NCI-H1930 (cell line): ENCODE measurements at regions not wholly inside any gene's neighbourhood (a gene's known extent, or its start where the extent isn't known, plus 50 kb on each side); places are given as distances from the start of the nearest gene placed in this dataset.

Experiments
- DNase-seq, 2 experiments: peaks; one replicate each; lab custom pipeline; 2025; lab: John Stamatoyannopoulos, UW

DNA sequence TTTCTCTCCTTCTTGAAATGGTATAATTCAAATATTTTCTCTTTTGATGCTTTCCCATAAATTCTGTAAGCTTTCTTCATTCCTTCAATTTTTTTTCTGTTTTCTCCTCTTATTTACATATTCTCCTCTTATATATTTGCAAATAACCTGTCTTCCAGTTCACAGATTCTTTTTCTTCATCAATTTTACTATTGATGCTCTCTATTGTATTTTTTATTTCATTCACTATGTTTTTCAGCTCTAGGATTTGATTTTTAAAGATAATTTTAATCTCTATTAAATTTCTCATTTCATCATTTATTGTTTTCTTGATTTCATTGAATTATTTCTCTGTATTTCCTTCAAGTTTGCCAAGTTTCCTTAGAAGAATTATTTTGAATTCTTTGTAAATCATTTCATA, 54.0 kb upstream of the PRPS1L1 start:
- no peak for DNase-seq

DNA sequence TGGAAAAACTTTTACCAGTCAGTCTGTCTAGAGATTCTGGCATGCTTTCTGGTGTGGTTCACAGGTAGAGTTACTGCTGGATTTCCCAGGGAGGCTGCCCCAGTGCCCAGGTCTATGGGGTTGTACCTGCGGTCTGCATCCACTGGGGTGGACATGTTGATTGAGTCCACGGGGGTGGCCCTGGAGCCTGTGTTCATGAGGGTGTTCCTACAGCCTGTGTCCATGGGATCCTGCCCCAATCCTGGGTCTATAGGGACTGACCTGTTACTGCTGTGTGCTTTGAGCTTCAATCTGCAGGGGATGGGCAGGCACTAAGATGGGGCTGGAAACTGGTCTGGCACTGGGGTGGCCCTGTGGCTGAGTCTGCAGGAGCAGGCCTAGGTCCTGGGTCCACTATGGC, 54.5 kb upstream of the PRPS1L1 start:
- no peak for DNase-seq

DNA sequence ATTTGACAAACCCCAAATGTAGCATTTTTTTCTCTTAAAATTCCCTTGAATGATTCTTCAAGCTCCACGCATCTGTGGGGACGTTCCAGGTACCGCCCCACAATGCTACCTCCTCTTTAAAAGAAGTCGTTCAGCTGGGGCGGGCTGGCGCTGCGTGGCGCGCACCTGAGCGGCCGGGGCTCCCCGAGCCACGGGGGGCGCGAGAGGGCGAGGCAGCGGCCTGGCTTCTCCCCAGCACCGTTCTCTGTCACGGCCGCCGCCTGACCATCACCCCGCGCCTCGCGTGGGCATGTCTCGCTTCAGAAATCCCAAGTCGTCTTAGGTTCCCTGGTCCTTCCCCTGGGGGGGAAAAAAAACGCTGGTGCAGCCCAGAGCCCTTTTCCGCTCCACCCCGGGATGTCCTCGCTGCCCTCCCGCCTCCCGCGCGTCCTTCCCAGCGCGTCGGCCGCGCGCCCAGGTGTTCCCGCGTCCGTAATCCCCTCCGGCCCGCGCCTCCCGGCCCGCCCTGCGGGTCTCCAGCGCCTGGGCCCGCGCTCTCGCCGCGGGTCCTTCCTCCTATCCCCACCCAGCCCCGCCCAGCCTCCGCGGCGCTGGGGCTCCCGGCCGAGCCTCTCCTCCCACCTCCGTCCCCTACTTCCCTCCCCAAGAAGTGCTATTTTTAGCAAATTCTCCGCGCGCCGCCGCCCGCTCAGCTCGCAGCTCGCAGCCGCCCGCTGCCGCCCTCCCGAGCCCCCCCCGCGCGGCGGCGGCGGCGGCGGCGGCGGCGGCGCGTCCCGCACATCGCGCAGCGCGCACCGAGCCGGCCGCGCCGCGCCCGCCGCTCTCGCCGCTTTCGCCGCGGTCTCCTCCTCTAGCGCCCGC, 58.7 kb upstream of the PRPS1L1 start:
- peak; percentile 7 to 30 for DNase-seq

DNA sequence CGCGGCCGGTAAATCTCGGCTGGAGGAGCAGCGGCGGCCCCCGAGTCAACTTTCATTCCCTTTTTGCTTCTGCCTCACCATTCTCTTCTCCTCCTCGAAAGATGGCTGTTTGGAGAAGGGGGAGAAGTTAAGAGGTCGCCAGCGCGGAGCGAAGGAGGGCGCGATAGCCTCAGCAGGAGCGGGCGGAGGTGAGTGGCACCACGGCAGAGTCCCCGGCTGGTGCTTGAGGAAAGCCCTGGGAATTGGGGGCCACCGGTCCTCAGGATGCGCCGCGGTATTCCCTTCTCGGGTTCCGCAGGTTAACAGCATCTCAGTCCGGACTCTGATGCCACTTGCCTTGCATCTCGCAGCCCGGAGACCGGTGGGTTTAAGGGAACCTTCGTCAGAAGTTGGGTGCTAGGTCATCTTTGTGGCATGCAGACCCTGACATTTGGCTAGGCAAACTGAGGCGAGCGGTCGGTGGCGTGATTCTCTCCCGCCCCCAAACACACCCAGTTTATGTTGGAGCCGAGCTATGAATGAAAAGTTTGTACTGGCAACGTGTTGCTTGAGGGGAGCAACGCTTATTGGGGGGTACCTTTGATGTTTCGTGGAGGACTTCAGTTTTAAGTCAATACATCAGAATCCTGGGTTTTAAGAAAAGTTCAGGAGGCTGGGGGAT, 59.5 kb upstream of the PRPS1L1 start:
- no peak for DNase-seq

DNA sequence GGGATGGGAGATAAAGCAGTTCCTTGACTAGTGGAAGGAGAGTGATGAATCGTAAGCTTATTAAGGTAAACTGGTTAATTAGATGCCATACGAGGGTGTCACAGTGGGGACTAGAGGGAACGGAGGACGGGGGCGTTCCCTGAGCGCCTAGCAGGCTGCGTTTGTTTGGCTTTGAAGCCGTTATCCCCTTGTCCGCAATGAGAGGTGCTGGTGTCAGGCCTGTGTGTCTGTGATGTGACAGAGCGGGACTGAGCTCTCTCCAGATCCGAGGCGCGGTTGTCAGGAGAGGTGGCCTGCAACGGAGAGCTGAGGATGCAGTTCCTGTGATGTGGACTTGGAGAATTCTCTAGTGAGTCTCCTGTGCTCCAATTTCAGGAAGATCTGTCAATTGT, 60.0 kb upstream of the PRPS1L1 start:
- DNase-seq: no peak

DNA sequence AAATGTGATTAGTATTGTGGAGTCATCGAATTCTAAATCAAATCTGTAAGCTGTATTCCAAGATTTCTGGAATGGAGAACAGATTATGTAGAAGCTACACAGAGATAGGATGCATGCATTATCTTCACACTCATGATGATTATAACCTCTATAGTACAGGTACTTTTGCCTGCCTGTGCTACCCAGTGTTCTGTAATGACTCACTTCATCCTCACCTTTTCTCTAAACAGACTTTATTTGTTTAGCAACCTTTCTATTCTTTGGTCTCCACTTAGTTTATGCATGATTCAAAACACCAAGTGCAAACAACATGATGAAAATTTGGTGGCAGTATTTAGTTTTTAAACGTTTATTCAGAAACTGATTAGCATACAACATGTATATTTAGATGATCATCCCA, 68.4 kb upstream of the PRPS1L1 start:
- DNase-seq: no peak

DNA sequence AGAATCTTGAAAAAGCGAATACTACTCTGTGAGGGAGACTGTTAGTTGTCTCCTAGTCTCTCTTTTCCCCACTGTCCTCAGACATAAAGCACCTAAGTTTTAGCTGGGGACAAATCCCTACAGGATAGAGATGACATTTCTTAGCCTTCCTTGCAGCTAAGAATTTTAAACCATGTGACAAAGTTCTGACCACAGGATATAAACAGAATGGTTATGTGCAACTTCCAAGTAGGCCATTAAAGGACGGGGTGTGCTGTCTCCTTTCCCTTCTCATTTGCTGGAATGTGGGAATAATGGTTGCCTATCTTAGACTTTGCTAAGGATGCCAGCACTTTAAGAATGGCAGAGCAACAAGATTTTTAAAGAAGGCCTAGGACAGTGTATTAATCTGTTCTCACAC, 74.9 kb upstream of the PRPS1L1 start:
- DNase-seq: no peak

DNA sequence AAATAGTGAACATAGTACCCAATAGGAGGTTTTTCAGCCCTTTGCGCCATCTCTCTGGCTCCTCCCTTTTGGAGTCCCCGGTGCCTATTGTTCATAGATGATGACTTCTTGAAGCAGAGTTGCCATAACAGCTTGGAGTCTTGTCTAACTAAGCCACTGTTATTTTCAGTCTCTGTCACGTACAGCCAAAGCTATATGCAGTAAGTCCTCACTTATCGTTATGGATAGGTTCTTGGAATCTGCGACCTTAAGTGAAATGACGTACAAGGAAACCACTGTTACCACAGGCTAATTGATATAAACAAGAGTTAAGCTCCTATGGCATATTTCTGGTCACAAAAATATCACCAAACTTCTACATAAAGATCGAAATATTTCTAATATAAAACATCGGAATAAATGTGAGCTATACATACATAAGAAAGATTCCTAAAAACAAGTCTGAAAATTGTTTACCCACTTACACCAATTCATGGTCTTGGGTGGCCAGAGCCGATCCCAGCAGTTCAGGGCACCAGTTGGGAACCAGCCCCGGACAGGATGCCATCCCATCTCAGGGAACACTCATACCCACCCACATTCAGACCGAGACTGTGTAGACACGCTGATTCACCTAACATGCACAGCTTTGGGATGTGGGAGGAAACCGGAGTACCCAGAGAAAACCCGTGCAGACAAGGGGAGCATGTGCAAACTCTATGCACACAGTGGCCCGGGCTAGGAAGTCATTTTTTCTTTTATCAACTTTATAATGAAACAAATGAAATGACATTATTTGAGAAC, 76.0 kb upstream of the PRPS1L1 start:
- no peak for DNase-seq

DNA sequence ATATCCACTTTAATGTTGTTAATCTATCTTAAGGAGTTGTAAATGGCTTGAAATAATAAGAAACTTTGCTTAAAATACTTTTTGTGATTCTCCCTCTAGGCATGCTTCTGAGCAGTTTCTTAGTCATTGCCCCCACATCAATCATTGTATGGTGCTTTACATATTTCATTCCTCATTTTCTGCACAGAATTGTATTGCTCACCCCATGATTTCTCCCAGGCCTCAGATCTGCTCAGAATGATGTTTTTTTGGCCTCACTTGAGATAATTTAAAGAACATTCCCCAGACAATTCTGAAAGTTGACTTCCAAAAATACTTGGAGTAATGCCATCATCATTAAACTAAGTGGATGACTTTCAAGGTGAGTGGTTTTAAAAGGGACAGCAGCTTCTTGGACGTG, 82.1 kb upstream of the PRPS1L1 start:
- DNase-seq: no peak

DNA sequence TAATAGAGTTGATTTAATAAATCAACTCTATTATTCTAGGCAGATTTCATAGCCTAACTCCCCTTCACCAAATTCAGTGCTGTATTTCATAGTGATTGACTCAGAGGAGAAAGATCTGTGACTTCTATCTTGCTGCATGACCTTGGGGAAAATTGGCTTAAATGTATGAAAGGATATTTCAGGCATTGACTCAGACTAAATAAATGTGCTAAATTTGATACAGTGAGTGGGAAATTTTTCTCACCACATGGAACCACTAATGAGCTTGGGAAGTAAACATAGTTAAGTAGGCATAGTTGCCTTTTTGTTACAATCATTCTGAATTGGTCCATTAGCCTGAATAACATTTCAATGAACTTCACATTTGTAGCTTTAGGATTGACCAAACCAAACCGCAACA, 89.0 kb upstream of the PRPS1L1 start:
- DNase-seq: no peak

DNA sequence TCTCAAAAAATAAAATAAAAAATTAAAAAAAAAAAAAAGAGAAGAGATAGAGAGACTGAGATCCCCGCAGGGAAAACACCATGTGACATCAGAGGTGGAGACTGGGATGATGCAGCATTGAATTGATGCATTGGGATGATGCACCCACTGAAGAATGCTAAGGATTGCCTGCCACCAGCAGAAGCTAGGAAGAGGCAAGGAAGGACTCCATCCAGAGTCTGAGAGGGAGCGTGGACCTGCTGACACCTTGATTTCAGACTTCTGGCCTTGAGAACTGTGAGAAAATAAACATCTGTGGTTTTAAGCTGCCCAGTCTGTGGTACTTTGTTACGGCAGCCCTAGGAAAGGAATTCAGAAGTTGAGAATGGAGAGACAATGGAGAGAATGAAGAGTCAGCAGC, 89.8 kb upstream of the PRPS1L1 start:
- DNase-seq: no peak

DNA sequence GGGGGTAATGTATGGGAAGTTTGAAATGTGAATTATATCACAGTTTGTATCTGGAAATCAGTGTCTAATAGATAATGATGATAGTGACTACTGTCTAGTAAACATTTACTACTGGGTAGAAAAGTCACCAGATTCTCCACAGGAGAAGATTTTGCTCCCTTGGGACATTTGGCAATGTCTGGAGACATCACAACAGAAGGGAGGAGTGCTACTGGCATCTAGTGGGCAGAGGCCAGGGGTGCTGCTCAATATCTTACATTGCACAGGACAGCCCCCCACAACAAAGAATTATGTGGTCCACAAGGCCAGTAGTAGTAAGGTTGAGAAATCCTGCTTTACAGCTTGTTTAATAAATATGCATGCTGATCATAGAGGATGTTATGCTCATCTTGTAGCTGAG, 92.3 kb upstream of the PRPS1L1 start:
- no peak for DNase-seq

DNA sequence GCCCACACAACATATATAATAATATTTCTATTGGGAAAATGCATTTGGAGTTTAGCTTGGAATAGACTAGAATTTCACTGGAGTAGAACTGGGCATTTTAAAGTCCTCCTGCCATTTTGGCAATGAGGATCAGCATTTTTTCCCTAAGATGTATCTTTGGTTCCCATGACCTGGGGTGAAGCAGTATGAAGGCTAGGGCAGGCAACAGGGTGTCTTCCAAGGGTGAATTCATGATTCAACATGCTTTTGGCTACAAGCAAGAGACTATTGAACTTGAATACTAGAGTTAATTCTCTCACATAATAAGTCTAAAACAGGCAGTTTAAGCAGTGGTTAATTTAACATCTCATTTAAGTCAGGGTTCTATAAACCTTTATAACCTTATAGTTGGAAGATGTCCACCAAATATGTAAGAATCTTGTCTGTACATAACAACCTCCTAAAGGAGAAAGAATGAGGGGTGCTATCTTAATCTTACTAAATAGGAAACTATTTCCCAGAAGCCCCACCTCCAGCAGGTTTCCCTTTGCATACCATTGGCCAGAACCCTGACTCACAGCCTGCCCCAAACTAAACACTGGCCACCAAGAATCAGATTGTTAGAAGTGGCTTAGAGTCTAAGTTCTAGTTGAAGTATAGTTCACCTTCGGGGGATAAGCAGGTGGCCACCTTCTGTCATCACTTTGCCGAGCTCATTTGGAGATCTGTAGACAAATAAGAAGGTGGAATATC, 96.0 kb upstream of the PRPS1L1 start:
- DNase-seq: no peak

DNA sequence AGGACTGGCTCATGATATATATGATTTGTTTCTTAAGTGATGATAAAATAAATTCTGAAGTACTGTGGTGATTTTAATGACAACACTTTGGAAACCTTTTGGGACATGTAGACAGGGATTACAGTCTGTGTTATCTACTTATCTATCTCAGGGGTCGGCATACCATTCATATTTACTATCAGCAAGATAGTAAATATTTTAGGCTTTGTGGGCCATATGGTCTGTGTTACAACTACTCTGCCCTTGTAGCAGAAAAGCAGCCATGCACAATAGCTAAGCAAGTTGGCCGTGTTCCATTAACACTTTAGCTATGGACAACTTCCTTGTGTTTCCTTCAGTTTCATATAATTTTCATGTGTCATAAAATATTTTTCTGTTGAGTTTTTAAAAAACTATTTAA, 97.8 kb upstream of the PRPS1L1 start:
- no peak for DNase-seq

DNA sequence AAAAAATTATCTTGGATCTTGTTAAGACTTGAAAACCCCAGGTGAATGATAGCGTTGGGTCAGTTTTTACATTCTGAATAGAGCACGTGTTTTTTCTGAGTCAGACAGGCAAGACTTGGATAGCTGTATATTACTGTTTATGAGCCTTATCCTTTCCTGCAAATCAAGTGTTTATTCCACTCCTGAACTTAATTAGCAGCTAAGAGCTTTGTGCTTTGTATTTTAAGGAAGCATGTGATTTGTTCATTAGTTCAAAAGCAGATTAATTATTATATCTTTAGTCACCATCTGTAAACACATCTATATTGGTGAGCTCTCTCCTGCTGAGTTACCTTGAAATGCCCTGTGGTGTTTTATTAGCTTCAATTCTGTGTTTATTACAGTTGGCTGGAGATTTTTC, 98.6 kb upstream of the PRPS1L1 start:
- DNase-seq: no peak

DNA sequence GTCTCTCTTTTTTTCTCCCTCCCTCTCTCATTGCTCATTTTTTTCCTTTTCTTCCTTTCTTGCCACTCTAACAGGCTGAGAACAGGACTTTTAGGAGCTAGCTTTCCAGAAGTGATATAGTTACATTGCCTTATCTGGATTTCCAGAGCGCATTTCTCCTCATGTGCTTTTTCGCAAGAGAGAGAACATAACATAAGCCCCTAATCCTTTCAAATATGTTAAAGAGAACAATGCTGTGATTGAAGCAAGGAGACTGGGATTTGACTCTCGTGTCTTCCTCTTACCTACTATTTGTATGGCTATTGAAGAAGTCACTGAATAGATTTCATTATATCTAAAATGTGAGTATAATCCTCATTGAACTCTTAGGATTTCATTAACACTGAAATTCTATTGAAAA, 101.2 kb upstream of the PRPS1L1 start:
- no peak for DNase-seq

DNA sequence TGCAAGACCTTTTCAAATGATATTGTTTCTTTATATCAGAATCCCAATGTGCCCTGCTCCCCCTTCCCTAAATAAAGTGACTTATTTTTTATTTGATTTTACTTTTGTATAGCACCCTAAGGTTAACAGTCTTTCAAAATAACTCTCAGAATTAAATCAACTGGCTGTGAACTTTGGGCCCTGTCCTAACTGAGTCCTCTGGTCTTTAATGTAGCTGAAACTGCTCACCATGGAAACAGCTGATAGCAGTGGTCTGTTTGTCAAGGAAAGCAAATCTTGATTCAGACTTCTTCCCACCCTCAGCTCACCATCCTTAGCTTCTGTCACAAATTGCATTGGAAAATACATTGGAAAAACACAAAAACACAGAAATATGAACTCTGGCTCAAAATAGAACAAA, 105.2 kb upstream of the PRPS1L1 start:
- DNase-seq: no peak

DNA sequence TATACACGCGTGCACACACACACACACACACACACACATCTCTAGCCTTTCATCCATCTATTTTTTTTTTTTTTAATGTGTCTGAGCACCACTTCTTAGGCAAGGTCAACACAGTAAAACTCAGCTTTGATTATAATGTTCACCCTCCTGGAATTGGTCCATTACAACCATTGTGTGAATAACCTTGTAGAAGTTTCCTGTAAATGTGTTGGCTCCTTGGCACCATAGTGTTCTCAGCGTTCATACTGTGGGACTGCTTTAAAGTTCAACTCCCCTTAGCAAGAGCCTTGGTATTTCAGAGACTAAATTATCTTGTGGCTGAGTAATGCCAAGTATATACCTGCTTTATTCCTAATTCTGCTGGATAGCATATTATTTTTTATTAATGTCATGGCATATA, 106.3 kb upstream of the PRPS1L1 start:
- DNase-seq: no peak

DNA sequence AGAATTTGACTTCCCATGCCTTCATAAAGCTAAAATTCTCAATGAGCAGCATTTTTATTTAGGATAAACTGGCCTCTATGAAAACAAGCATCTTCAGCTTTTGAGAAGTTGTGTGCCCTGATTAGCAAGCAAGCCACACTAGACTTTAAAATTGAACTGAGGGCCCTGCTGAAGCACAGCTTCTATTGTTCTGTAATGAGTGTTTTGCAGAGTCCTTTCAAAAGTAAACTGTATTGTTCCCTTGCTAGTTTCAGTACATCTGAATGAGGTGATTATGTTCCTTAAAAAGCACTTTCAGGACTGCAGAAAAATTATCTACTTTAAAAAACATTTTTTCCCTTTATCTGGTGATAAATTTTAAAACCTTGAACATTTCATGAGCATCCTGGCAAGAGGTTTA, 113.3 kb upstream of the PRPS1L1 start:
- no peak for DNase-seq

DNA sequence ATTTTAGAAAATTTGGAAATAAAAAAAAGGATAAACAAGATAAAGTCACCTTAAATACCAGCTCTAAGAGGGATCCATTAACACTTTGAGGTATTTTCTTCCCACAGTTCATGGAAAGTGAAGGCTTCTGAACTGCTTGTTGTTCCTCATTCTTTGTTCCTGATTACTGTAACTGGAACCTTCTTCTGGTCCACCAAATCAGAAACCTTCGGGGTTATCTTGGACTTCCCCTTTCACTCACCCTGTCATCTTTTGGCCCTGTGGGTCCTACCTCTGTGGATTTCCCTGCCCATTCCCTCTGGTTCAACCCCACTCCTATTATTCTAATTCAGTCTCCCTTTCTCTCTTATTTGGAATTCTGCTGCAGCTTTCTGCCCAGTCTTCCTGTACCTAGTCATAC, 116.5 kb upstream of the PRPS1L1 start:
- no peak for DNase-seq

DNA sequence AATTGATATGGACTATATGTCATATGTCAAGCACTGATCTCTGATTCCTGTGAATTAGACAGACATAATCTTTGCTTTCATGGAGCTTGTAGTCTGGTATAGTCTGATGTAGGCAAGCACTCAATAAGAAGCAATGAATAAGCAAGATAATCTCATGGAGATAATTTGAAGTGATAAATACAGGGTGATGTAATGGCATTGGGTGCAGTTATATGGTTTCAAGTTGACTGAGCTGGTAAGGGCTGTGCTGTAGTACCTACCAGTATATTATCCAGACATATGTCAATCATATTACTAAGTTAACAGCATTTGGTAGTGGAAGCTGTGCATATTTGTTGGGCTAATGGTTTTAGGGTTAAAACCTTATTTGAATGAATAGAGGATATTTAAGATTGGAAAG, 117.5 kb upstream of the PRPS1L1 start:
- no peak for DNase-seq

DNA sequence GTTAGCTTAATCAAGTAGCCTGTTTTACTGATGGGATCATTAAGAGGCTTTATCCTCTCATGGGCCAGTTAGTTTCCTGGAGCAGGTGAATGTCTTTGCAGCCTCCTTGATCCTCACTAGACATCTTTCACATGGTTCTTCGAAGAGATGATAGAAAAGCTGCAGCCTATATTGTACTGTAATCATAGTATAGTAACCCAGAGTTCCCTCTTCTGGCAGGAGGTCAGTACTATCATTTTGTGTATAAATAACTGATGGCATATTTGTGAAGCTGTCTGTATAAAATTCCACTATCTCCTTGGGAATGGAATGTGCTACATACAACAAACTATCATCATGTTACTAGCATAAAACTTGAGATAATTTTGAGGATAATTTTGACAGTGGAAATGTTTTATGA, 123.8 kb upstream of the PRPS1L1 start:
- no peak for DNase-seq
